SU-DHL-6 (cell line): ENCODE measurements at regions not wholly inside any gene's neighbourhood (a gene's known extent, or its start where the extent isn't known, plus 50 kb on each side); places are given as distances from the start of the nearest gene placed in this dataset.

Experiments
- CTCF ChIP-seq: fragments of 200-600 bp; sonication (generic); IDR thresholded peaks from one replicate; pipeline ENCODE4 v1.5.1; 2017; ENCODE audit warnings: antibody characterized with exemption, mild to moderate bottlenecking, low read length, moderate library complexity; ENCODE audit not compliant: insufficient read depth, poor library complexity, severe bottlenecking
- EZH2phosphoT487 ChIP-seq: fragments of 200-600 bp; sonication (generic), shearing (Covaris generic); conservative IDR thresholded peaks from 2 replicates; pipeline ENCODE4 v1.6.1; 2018; ENCODE audit warnings: mild to moderate bottlenecking, antibody characterized with exemption, low read length, moderate library complexity, mixed read lengths

GRCh38 chr13:29976535-29976934, 126.1 kb upstream of the UBL3 start:
- TF ChIP-seq CTCF = no peak
- no peak for TF ChIP-seq EZH2phosphoT487
